Activated CD8-positive, alpha-beta memory T cell treated with anti-CD3 and anti-CD28 coated beads for 36 hours (primary cell): ENCODE measurements at regions not wholly inside any gene's neighbourhood (a gene's known extent, or its start where the extent isn't known, plus 50 kb on each side); places are given as distances from the start of the nearest gene placed in this dataset.

ENCODE experiments used
- CTCF ChIA-PET: fragments of 350-600 bp; sonication (Branson Sonifier 250); formaldehyde crosslinking; loops from one replicate; lab custom pipeline; 2021; ENCODE audit warnings: antibody characterized with exemption; lab: Charles Lee
- POLR2A ChIA-PET: fragments of 350-600 bp; sonication (Branson Sonifier 250); formaldehyde crosslinking; loops from one replicate; lab custom pipeline; 2021; ENCODE audit warnings: antibody characterized with exemption; lab: Charles Lee

GRCh38 chr3:146814601-146815315, 209.6 kb upstream of the PLSCR5 start:
- ChIA-PET CTCF (no interaction called here), POLR2A (no interaction called here)

- POLR2A ChIA-PET, result no interaction called here
- CTCF ChIA-PET, result no interaction called here
Measured at GRCh38 chr3:146813496-146813895, 208.3 kb upstream of the PLSCR5 start.

- ChIA-PET POLR2A (no interaction called here), CTCF (no interaction called here)
Measured at GRCh38 chr3:146803745-146804144, 198.6 kb upstream of the PLSCR5 start.

GRCh38 chr3:146801492-146801891, 196.3 kb upstream of the PLSCR5 start:
- CTCF ChIA-PET, result no interaction called here
- POLR2A ChIA-PET, result no interaction called here

GRCh38 chr3:146800484-146800883, 195.3 kb upstream of the PLSCR5 start:
- POLR2A ChIA-PET, result no interaction called here
- CTCF ChIA-PET, result no interaction called here

DNA sequence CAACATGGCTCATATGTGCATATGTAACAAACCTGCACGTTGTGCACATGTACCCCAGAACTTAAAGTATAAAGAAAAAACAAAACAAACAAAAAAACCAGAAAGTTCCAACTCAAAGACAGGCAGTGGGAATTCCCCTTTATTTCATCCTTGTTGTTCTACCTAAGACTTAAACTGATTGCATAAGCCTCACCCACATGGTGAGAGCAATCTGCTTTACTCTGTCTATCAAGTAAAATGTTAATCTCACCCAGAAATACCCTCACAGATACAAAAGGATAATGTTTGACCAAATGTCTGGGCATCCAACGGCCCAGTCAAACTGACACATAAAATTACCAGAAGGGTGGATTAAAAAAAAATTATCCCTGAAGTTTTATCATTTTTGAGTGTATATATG, 190.9 kb upstream of the PLSCR5 start:
- CTCF ChIA-PET, result no interaction called here
- POLR2A ChIA-PET, result no interaction called here

DNA sequence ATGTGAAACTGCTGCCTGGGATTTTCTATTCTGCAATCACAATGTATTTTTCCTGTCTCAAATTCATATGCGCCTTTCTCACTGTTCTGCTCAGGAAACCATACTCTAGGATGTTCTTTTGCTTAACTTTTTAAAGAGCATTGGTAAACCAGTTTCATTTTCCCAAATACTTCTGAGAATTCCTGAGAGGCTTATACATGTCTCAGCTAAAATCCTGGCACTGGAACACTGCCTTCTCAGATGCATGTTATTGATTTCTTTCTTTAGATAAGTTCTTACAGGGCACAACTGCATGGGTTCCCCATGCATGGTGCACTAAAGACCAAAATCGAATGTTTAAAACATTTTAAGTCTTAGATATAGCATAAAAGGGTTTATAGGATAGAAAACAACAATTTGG, 178.3 kb upstream of the PLSCR5 start:
- ChIA-PET POLR2A (no interaction called here), CTCF (no interaction called here)

DNA sequence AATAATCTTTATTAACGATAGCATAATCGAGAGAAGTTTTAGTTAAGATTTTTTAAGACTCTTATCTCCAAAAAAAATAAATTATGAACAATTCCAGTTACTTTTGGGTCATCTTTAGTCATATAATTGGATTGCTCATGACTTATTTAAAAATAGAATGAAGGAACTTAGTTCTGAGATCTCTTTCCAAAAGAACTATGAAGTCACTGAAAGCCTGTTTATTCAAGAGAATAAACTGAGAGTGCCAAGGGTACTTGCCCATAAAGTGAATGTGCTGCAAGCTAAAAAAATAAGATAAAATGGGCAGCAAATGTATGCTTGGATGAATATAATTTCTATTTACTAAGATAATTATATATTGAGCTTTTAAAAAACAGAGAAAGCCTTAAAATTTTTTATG, 176.5 kb upstream of the PLSCR5 start:
- CTCF ChIA-PET, result no interaction called here
- POLR2A ChIA-PET, result no interaction called here

DNA sequence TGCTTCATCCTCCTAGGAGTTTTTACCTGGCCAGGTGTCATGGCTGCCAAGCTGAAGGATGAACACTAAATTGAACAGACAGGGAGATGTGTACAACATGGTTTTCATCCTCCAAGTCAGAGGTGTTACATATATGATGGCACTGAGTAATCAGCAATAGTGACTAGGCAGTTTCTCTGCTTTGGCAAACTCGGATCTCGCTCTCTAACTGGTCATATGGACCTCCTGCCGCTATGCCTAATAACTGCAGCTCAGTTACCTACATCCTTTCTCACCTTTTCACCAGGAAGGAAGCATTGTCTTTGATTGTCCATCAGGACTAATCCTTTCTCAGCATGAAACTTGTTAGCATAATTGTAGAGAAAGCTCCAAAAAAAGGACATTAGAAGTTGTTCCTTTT, 175.9 kb upstream of the PLSCR5 start:
- ChIA-PET CTCF (no interaction called here), POLR2A (no interaction called here)

GRCh38 chr3:146780251-146780650, 175.1 kb upstream of the PLSCR5 start:
- ChIA-PET POLR2A (no interaction called here), CTCF (no interaction called here)

DNA sequence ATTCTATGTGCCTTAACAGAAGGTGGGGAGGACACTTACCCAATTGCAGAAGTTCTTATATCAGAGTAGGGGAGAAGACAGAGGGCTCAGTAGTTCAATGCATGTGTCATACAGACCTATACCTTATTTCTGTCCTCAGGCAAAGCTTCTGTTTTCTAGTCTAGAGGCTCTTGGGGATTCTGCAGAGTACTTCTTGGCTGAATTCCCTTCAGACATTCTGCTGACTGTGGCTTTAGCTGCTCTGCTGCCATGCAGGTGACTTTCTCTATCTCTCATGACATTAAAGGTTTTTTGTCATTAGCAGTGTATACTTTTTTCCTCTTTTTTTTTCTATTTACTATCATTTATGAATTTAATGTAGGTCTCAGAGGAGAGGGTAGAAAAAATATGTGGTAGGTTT, 172.8 kb upstream of the PLSCR5 start:
- POLR2A ChIA-PET, result no interaction called here
- CTCF ChIA-PET, result no interaction called here

- POLR2A ChIA-PET, result no interaction called here
- CTCF ChIA-PET, result no interaction called here
Measured at GRCh38 chr3:146772211-146772743, 167.1 kb upstream of the PLSCR5 start.

GRCh38 chr3:146770881-146771280, 165.7 kb upstream of the PLSCR5 start:
- POLR2A ChIA-PET, result no interaction called here
- CTCF ChIA-PET, result no interaction called here

- ChIA-PET POLR2A (no interaction called here), CTCF (no interaction called here)
Measured at GRCh38 chr3:146770301-146770700, 165.2 kb upstream of the PLSCR5 start.

DNA sequence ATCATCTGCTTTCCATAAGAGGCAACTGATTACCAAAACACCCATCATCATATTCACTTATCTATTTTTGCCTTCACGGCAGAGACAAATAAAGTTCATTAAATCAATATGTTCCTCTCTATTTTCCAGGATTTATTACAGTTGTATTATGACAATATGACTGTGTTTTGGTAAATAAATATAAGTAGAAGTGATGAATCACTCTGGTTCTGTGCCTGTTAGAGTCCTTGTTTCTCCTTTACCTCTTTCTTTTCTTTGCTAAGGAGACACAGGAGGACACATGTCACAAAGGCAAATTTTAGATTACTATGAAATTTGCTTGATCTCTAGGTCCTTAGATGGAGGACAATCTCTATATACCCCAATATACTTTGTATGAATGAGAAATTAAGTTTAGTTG, 152.6 kb upstream of the PLSCR5 start:
- ChIA-PET CTCF (no interaction called here), POLR2A (no interaction called here)

DNA sequence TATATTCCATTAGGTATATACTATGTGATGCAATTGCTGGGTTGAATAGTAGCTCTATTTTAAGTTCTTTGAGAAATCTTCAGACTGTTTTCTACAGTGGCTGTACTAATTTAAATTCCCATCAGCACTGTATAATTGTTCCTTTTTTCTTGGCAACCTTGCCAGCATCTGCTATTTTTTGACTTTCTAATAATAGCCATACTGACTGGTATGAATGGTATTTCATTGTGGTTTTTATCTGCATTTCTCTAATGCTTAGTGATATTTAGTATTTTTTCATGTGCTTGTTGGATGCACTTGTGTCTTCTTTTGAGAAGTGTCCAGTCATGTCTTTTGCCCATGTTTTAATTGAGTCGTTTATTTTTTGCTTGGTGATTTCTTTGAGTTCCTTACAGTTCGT, 145.1 kb upstream of the PLSCR5 start:
- POLR2A ChIA-PET, result no interaction called here
- CTCF ChIA-PET, result no interaction called here

GRCh38 chr3:146747928-146748327, 142.8 kb upstream of the PLSCR5 start:
- CTCF ChIA-PET, result no interaction called here

DNA sequence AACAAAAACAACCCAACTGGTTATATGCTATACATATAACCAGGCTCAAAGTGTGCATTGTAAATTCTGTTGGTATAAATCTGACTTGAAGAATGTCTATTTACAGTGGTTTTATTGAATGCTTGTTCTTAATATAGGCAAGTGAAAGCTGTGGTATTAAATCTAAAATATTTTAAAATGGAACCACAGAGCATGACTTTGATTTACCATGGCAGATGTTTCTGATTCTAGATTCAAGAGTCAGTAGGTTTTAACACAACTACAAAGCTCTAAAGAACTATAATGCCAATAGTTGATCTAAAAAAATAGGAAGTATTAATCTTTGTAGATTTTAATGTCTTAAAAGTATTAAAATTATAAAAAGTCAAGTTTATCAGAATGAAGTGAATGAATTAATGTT, 141.9 kb upstream of the PLSCR5 start:
- CTCF ChIA-PET, result no interaction called here
- POLR2A ChIA-PET, result no interaction called here

More at GRCh38 chr3:146747928-146748327, 142.8 kb upstream of the PLSCR5 start:
- POLR2A ChIA-PET, result no interaction called here

- ChIA-PET CTCF (no interaction called here), POLR2A (no interaction called here)
Measured at GRCh38 chr3:146746190-146746589, 141.0 kb upstream of the PLSCR5 start.

GRCh38 chr3:146739203-146739671, 134.1 kb upstream of the PLSCR5 start:
- ChIA-PET CTCF (no interaction called here), POLR2A (no interaction called here)

GRCh38 chr3:146732325-146732724, 127.2 kb upstream of the PLSCR5 start:
- ChIA-PET POLR2A (no interaction called here), CTCF (no interaction called here)

DNA sequence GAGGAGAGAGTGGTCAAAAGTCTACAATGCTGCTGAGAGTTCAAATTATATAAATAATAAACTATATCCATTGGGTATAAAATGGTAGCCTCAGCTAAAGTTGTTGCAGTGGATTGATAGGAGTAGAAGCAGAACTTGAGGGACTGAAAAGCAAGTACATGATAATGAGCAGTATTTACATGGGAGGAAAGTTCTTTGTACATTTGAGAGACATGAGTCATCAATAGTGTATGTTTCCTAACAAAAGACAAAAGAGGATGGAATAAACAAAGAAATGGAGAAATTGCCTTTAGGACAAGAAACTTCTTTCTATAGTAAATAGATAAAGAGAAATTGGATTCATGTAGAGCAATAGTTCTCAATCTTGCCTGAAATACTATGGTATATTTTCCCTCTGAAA, 110.0 kb upstream of the PLSCR5 start:
- ChIA-PET CTCF (no interaction called here), POLR2A (no interaction called here)
